ENCODE measurements at regions not wholly inside any gene's neighbourhood (a gene's known extent, or its start where the extent isn't known, plus 50 kb on each side); places are given as distances from the start of the nearest gene placed in this dataset.

GRCh38 chr15:89023311-89023961 is 64.8 kb upstream of the ABHD2 start (continued):
- TF ChIP-seq, protein P1, sequence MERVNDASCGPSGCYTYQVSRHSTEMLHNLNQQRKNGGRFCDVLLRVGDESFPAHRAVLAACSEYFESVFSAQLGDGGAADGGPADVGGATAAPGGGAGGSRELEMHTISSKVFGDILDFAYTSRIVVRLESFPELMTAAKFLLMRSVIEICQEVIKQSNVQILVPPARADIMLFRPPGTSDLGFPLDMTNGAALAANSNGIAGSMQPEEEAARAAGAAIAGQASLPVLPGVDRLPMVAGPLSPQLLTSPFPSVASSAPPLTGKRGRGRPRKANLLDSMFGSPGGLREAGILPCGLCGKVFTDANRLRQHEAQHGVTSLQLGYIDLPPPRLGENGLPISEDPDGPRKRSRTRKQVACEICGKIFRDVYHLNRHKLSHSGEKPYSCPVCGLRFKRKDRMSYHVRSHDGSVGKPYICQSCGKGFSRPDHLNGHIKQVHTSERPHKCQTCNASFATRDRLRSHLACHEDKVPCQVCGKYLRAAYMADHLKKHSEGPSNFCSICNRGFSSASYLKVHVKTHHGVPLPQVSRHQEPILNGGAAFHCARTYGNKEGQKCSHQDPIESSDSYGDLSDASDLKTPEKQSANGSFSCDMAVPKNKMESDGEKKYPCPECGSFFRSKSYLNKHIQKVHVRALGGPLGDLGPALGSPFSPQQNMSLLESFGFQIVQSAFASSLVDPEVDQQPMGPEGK (CRISPR knock-in tag; IDR thresholded peaks at IDR 0.05; ENCODE audit: borderline replicate concordance): no peak
- TF ChIP-seq ZNF565 (CRISPR knock-in tag; conservative IDR thresholded peaks at IDR 0.05; ENCODE audit: low read depth): no peak
- TF ChIP-seq TOX (CRISPR knock-in tag; IDR thresholded peaks at IDR 0.05; ENCODE audit: borderline replicate concordance): no peak
- no peak for TF ChIP-seq ZNF8 (CRISPR knock-in tag; IDR thresholded peaks at IDR 0.05)
- no peak for TF ChIP-seq TCF4 (CRISPR knock-in tag; IDR thresholded peaks at IDR 0.05; ENCODE audit: borderline replicate concordance)
- no peak for TF ChIP-seq RARB (CRISPR knock-in tag; IDR thresholded peaks at IDR 0.05)
- TF ChIP-seq ISL1 (CRISPR knock-in tag; IDR thresholded peaks at IDR 0.05): no peak
- TF ChIP-seq CSRNP3 (CRISPR knock-in tag; IDR thresholded peaks at IDR 0.05): no peak
- TF ChIP-seq ZC3H10 (CRISPR knock-in tag; IDR thresholded peaks at IDR 0.05): no peak
- TF ChIP-seq PPARA (CRISPR knock-in tag; IDR thresholded peaks at IDR 0.05; ENCODE audit: borderline replicate concordance): no peak
- TF ChIP-seq ESRRG (CRISPR knock-in tag; IDR thresholded peaks at IDR 0.05): no peak

GRCh38 chr15:89024418-89024817 is 63.8 kb upstream of the ABHD2 start:
- TF ChIP-seq ZC3H10 (CRISPR knock-in tag; IDR thresholded peaks at IDR 0.05) (no peak), GLIS3 (CRISPR knock-in tag; IDR thresholded peaks at IDR 0.05) (no peak), OSR1 (CRISPR knock-in tag; IDR thresholded peaks at IDR 0.05) (no peak)
- no peak for ATAC-seq

GRCh38 chr15:89026167-89026566 is 62.1 kb upstream of the ABHD2 start:
- TF ChIP-seq TSHZ2 (CRISPR knock-in tag; IDR thresholded peaks at IDR 0.05) (no peak), CSRNP3 (CRISPR knock-in tag; IDR thresholded peaks at IDR 0.05) (no peak), ZNF565 (CRISPR knock-in tag; conservative IDR thresholded peaks at IDR 0.05; ENCODE audit: low read depth) (no peak), CSDC2 (CRISPR knock-in tag; IDR thresholded peaks at IDR 0.05) (no peak), TOX (CRISPR knock-in tag; IDR thresholded peaks at IDR 0.05; ENCODE audit: borderline replicate concordance) (no peak), SNAI2 (CRISPR knock-in tag; IDR thresholded peaks at IDR 0.05) (no peak), ZFP30 (CRISPR knock-in tag; IDR thresholded peaks at IDR 0.05) (no peak), ZFP3 (CRISPR knock-in tag; IDR thresholded peaks at IDR 0.05) (no peak), PPARA (CRISPR knock-in tag; IDR thresholded peaks at IDR 0.05; ENCODE audit: borderline replicate concordance) (no peak), ZC3H10 (CRISPR knock-in tag; IDR thresholded peaks at IDR 0.05) (no peak), RARB (CRISPR knock-in tag; IDR thresholded peaks at IDR 0.05) (no peak), ZNF70 (CRISPR knock-in tag; IDR thresholded peaks at IDR 0.05) (no peak), OSR1 (CRISPR knock-in tag; IDR thresholded peaks at IDR 0.05) (no peak), GLIS3 (CRISPR knock-in tag; IDR thresholded peaks at IDR 0.05) (no peak), TCF4 (CRISPR knock-in tag; IDR thresholded peaks at IDR 0.05; ENCODE audit: borderline replicate concordance) (no peak), ESRRG (CRISPR knock-in tag; IDR thresholded peaks at IDR 0.05) (no peak), ARNTL (CRISPR knock-in tag; IDR thresholded peaks at IDR 0.05; ENCODE audit: borderline replicate concordance, low read depth) (no peak)
- TF ChIP-seq, protein P2, sequence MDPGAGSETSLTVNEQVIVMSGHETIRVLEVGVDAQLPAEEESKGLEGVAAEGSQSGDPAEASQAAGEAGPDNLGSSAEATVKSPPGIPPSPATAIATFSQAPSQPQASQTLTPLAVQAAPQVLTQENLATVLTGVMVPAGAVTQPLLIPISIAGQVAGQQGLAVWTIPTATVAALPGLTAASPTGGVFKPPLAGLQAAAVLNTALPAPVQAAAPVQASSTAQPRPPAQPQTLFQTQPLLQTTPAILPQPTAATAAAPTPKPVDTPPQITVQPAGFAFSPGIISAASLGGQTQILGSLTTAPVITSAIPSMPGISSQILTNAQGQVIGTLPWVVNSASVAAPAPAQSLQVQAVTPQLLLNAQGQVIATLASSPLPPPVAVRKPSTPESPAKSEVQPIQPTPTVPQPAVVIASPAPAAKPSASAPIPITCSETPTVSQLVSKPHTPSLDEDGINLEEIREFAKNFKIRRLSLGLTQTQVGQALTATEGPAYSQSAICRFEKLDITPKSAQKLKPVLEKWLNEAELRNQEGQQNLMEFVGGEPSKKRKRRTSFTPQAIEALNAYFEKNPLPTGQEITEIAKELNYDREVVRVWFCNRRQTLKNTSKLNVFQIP (CRISPR knock-in tag; IDR thresholded peaks at IDR 0.05; ENCODE audit: borderline replicate concordance, low read depth): no peak
- TF ChIP-seq, protein P1 (CRISPR knock-in tag; IDR thresholded peaks at IDR 0.05; ENCODE audit: borderline replicate concordance): no peak
- ATAC-seq: no peak
